K562 (cell line): ENCODE measurements at regions not wholly inside any gene's neighbourhood (a gene's known extent, or its start where the extent isn't known, plus 50 kb on each side); places are given as distances from the start of the nearest gene placed in this dataset.

ENCODE experiments used
- BCLAF1 ChIP-seq, 2 experiments: fragments of 450-650 bp in 1 of 2; IDR thresholded peaks; 2 replicates each; pipeline ENCODE4 v1.6.1; 2011 to 2017; ENCODE audit warnings: low read depth in 2 of 2, antibody characterized with exemption in 1 of 2, borderline replicate concordance in 1 of 2, low read length in 1 of 2, mild to moderate bottlenecking in 1 of 2, mixed read lengths in 1 of 2; ENCODE audit not compliant: control insufficient read depth in 1 of 2
- CHAMP1 ChIP-seq: fragments of 450-650 bp; IDR thresholded peaks from 2 replicates; pipeline ENCODE4 v1.6.1; 2016; ENCODE audit warnings: mild to moderate bottlenecking
- COPS2 ChIP-seq: fragments of 450-650 bp; conservative IDR thresholded peaks from 2 replicates; pipeline ENCODE4 v1.6.1; 2016; ENCODE audit warnings: mild to moderate bottlenecking, moderate library complexity
- E2F1 ChIP-seq: sonication (generic); formaldehyde crosslinking; IDR thresholded peaks from 2 replicates; pipeline ENCODE4 v1.8.1; 2023; ENCODE audit warnings: mild to moderate bottlenecking, missing genetic modification reagents, moderate library complexity

- TF ChIP-seq BCLAF1 (IDR thresholded peaks at IDR 0.05; ENCODE audit: borderline replicate concordance in 1 of 2, control insufficient read depth in 1 of 2, low read depth in 2 of 2, low read length in 1 of 2) (no peak), E2F1 (no peak), COPS2 (no peak), CHAMP1 (no peak)
These were observed 1217.4 kb upstream of the FLRT2 start (continued) for GRCh38 chr14:84312551-84312950.
